OCI-M2 (cell line): ENCODE measurements at regions not wholly inside any gene's neighbourhood (a gene's known extent, or its start where the extent isn't known, plus 50 kb on each side); places are given as distances from the start of the nearest gene placed in this dataset.

Source experiments
- DNase-seq: peaks from one replicate; lab custom pipeline; 2025; ENCODE audit not compliant: unreplicated experiment; lab: John Stamatoyannopoulos, UW

DNA sequence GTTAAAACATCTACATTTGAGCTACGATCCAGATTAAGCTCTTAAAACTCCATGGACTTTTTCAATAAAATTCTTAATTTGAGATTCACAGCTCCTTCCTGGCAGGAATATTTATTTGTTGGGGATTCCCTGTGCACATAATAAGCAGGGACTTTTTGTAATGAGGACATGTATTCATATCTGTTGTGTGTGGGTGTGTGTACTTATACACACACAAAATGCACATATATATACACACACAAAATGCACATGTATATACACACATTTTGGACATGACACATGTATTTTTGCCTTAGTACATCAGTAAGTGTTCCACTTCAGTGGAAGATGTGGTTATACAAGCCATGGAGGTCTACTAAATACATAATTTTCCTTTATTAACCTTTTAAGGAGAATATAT lies 1131.1 kb upstream of the CDH2 start:
- no peak for DNase-seq

- no peak for DNase-seq
Measured at GRCh38 chr18:29307231-29307630, 1130.3 kb upstream of the CDH2 start.

- no peak for DNase-seq
Measured at GRCh38 chr18:29305516-29305915, 1128.6 kb upstream of the CDH2 start.

- DNase-seq, result no peak
Measured at GRCh38 chr18:29301048-29301447, 1124.1 kb upstream of the CDH2 start.

- no peak for DNase-seq
Measured at GRCh38 chr18:29285471-29285870, 1108.5 kb upstream of the CDH2 start.

GRCh38 chr18:29271501-29271900 lies 1094.6 kb upstream of the CDH2 start:
- no peak for DNase-seq

DNA sequence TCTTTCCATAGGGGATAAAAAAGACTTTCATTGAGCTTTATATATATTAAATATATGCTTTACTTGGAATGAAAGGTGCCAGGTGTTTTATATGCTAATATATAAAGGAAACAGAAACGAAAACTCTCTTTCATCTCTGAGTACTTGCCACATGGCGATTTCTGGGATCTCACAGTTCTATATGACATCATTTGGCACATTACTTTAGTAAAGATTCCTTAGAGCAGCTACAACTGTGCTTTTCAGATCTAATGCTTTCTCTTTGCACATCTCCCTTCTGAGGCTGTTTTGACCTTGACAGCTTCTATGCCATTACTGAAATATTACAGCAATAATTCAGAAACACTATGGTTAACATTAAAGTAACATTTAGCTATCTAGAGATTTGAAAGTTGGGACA lies 1082.9 kb upstream of the CDH2 start:
- DNase-seq, result no peak

- DNase-seq, result no peak
Measured at GRCh38 chr18:29254123-29254522, 1077.2 kb upstream of the CDH2 start.

DNA sequence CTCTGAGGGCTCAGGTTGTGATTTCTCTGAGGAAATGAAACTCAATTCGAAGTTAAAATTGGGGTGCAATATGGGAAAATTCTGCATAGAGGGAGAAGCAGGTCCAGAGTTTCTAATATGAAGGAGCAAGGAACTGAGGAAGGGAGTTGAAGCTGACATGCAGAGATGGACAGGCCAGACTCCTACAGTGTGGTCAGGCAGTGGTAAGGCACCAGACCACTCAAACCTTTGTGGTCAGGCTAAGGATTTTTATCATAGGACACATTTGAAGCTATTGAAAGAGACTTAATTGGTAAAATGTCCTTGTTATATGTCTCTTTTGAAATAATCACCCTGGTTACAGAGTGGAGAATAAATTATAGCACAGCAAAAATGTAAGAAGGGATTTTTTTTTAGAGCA lies 1074.8 kb upstream of the CDH2 start:
- DNase-seq, result no peak

- no peak for DNase-seq
Measured at GRCh38 chr18:29250843-29251242, 1073.9 kb upstream of the CDH2 start.

GRCh38 chr18:29250259-29250658 lies 1073.3 kb upstream of the CDH2 start:
- no peak for DNase-seq

DNA sequence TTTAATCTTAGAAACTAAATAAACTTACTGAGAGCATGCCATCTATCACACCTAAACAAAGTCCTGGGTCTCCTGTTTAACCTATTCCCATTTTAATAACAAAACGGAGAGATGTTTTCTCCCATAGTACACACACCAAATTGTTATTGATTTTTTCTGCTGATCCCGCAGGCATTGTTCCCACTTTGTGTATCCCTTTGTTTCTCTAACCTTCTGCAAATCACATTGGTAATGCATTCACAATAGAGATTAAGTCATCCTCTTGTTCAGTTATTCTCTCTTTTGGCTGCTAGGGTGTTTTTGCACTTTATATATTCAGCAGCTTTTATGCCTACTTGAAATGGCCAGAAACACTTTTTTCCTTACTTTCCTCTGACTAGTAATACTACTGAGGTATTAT lies 1071.9 kb upstream of the CDH2 start:
- no peak for DNase-seq

- DNase-seq, result no peak
Measured at GRCh38 chr18:29241199-29241598, 1064.3 kb upstream of the CDH2 start.

- no peak for DNase-seq
Measured at GRCh38 chr18:29234751-29235150, 1057.8 kb upstream of the CDH2 start.

GRCh38 chr18:29226213-29226612 lies 1049.3 kb upstream of the CDH2 start:
- no peak for DNase-seq

DNA sequence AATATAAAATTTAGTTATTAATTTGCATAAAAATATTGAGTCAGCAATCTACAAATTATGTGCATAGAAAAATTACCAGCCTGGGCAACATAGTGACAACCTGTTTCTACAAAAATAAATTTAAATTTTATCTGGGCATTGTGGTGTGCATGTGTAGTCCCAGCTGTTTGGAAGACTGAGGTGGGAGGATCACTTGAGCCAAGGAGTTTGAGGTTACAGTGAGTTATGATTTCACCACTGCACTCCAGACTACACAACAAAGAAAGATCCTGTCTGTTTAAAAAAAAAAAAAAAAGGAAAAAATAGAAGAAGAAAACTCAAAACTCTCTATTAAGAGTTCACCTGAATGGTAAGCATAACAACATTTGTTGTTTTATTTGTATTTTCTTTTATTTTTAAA lies 1048.4 kb upstream of the CDH2 start:
- no peak for DNase-seq

GRCh38 chr18:29218091-29218490 lies 1041.2 kb upstream of the CDH2 start:
- DNase-seq, result no peak

DNA sequence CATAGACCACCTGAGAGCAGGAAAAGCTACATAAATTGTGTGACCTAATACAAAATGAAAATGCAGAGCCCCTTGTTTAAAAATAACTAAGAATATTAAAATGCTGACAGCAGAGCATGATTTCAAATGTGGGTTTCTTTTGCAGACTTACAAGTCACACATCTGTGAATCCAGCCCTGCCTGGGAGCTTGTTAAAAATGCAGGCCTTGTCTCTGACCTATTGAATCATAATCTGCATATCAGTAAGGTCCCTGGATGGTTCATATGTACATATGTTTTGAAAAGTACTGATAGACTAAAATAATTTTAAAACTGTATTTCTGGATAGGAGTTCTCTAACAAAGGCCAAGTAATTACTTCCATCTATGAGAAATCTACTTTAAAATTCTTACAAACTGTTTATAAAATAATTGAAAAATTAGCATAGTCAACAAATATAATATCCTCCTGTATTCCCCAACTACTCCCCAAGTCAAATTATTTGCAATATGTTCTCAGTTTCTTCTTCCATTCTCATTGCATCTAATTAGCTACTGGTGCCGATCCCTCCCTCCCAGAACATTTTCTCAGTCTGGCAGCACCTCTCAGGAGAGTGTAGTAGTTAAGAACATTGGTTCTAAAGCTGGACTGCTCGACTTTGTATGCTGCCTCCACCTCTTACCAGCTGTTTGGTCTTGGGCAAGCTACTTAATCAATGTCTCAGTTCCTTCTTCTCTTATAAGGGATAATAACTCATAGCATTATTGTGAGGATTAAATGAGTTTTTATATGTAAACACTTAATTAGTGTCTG lies 1040.4 kb upstream of the CDH2 start:
- no peak for DNase-seq

- no peak for DNase-seq
Measured at GRCh38 chr18:29198834-29199233, 1021.9 kb upstream of the CDH2 start.

DNA sequence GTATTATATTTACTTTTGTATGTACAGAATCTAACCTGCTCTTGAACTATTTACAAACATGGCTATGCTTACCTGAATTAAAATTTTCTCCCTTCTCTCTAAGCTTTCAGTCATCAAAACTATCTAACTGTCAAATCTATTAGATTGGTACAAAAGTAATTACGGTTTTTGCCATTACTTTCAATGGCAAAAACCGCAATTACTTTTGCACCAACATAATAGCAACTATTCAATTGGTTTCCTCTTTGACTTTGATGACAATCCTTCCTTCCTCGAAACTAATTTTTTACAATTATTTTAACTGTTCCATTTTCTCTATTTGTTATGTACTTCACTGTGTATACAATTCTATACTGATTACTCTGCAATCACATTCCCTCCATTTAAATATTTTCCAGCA lies 1019.4 kb upstream of the CDH2 start:
- no peak for DNase-seq

DNA sequence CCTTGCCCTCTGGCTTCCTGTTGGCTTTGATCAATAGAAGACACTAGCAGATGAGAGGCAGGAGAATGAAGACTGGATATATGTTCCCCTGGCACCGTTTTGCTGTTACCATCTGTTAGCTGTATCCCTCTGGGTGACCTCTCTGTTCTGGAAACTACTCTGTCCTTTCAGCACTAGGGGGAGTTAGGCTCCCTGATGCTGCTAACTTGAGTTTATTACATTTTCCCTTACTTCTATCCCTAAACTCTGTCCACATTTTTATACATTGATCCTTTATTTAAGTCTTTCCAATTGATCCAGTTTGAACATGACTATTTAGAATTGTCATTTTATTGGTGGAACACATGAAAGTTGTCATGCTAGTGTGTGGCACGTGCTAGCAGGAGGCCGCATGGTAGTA lies 1014.3 kb upstream of the CDH2 start:
- no peak for DNase-seq

DNA sequence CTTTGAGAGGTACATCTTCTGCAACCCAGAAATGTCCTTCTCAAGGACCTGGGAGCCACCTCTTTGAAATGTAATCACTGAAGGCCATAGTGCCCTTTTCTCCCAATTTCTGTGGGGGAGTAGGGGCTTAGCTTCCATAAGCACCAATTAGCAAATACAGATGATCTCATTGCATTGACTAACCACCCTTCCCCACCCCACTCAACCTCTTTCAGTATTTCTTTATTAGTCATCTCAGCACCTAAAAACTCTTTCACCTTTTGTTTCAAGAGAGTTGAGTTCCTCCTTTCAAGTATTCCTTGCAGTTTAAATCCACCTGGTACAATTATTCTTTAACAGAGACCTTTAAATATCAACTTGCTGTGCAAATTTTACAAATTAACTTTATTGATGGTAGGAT lies 1011.8 kb upstream of the CDH2 start:
- no peak for DNase-seq

DNA sequence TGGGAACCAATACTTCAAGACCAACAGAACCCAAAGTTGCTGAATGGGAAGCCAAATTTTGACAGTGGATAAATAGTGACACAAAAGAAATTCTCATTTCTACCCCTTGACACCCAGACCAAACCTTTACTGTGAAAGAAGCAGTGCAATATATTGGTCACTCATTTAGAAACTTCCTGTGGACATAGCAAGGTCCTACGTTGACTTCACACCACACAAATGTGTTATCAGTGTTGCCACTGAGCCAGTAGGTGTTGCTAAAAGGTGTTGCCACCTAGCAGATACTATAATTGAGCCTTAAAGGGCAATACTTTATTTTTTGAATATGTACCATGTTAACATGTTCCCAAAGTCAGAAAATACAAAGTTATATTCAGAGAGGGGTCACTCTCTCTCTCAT lies 1008.9 kb upstream of the CDH2 start:
- no peak for DNase-seq
